Adrenal gland (tissue), 9 donors: ENCODE measurements at regions not wholly inside any gene's neighbourhood (a gene's known extent, or its start where the extent isn't known, plus 50 kb on each side); places are given as distances from the start of the nearest gene placed in this dataset.
A peak's percentile ranks its signal among the peaks of the same experiment; 100 is the strongest.
"Not testable (repeated sequence)": the region's sequence is repeated elsewhere in the genome, so short reads cannot be mapped to it uniquely, and the experiment has no call there.

Experiments used
- DNase-seq, 7 donors: peaks; one replicate each; pipeline ENCODE4 v3.0.0-alpha.2; 2019 to 2020
- H3K27ac ChIP-seq, 5 donors: fragments of 200-600 bp; sonication (generic) in 4 of 5; 1 replicate in 3 of 5; 2 replicates in 2 of 5; pipeline versions ENCODE4 v1.5.1 to v1.8.0; 2016 to 2020; ENCODE audit warnings: mild to moderate bottlenecking in 1 of 5
- H3K27me3 ChIP-seq: fragments of 200-600 bp; 2 replicates; pipeline ENCODE4 v1.8.0; 2021
- H3K36me3 ChIP-seq, 2 donors: fragments of 200-600 bp; replicated peaks in 1 of 2; 1 replicate in 1 of 2; 2 replicates in 1 of 2; pipeline versions ENCODE4 v1.5.1 to v1.8.0; 2018 to 2022
- H3K4me1 ChIP-seq, 2 donors: fragments of 200-600 bp; replicated peaks in 1 of 2; 1 replicate in 1 of 2; 2 replicates in 1 of 2; pipeline versions ENCODE4 v1.5.1 to v1.8.0; 2018 to 2021
- H3K4me3 ChIP-seq, 4 donors: fragments of 200-600 bp; sonication (generic) in 3 of 4; one replicate each; pipeline ENCODE4 v1.5.1; 2016 to 2018
- H3K9me3 ChIP-seq, 3 donors: fragments of 200-600 bp; sonication (generic) in 1 of 3; replicated peaks in 1 of 3; 1 replicate in 2 of 3; 2 replicates in 1 of 3; pipeline versions ENCODE4 v1.5.1 to v1.8.0; 2016 to 2021
- CTCF ChIP-seq, 6 experiments: fragments of 450-650 bp in 4 of 6; fragments of 200-600 bp in 2 of 6; sonication (generic) in 1 of 6; IDR thresholded peaks; 1 replicate in 5 of 6; 2 replicates in 1 of 6; pipeline versions ENCODE4 v1.5.1 to v1.8.0; 2016 to 2021; ENCODE audit warnings: antibody characterized with exemption in 6 of 6, mild to moderate bottlenecking in 2 of 6, moderate library complexity in 1 of 6
- POLR2A ChIP-seq, 2 donors: fragments of 450-650 bp; IDR thresholded peaks; one replicate each; pipeline ENCODE4 v1.6.1; 2017; ENCODE audit warnings: antibody characterized with exemption in 2 of 2, mild to moderate bottlenecking in 2 of 2, moderate library complexity in 1 of 2
- WGBS, 4 donors: extraction: QIAGEN DNeasy Blood & Tissue Kit in 2 of 4; methylation state at CpG; one replicate each; pipeline versions ENCODE4 v1.1.5 to v1.1.7; 2013 to 2017; 5-methylcytosine and 5-hydroxymethylcytosine counted together
- intact Hi-C, 2 donors: fragments of 100-400 bp; cut with DNase I; formaldehyde crosslinking; loops; one replicate each; pipeline versions ENCODE4 v1.14.1 to v1.15.0; 2022 to 2023
- donor health status: healthy with polysubstance abuse.
- donor health status: Bipolar disorder and iron deficiency.
- donor health status: DM: yes; HTN: yes; CAD: no.
- donor health status: DM: no; HTN: no; CAD: no.
- donor health status: DM: no; HTN: no; CAD: no.

DNA sequence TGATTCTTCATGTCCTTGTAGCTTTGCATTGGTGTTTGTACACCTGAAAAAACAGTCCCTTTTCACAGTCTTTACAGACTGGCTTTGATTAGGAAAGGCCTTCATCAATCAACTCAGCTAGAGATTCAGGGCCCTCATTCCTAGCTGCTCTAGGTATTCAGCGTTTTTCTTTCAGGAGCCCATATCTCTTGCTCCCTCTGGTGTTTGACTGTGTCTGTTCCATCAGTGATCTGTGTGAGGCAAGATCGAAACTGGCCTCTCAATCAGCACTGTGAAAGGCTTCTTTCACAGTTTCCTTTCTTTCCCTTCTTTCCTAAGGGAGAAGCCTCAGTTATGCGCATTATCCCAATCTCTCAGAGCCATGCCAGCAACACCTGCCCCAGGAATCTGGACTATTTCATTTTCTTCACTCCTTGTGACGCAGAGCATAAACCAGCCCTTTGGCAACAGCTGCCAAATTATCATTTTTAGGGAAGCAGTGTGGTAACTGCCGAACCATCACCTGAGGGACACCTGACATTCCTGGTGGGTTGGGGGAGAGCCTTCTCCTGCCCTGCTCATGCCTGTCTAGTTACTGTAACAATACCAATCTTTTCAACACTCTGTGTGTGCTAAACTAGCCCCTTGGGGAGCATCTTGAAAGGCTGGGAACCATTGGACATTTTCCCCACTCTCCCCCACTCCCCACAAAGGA, 75.7 kb upstream of the CCDC71L start:
- Histone ChIP-seq H3K36me3 (no peaks in the 10 kb centered on the region), H3K27me3 (no peaks in the 10 kb centered on the region), H3K4me3 (no peak overlapping the region), H3K9me3 (no peaks in the 10 kb centered on the region), H3K27ac (no peak overlapping the region), H3K4me1 (peaks cover 0 to 3% of the 10 kb centered on the region in 2 donors)
- WGBS, 4 donors = 45 to 53% (median 48%) methylated on average over 5 of the region's 5 CpGs
- peak in 5 of 7 donors; percentile 21 to 56 (median 50) for DNase-seq
- peak; percentile 39 to 68 (median 58) for TF ChIP-seq CTCF (IDR thresholded peaks at IDR 0.05)
- TF ChIP-seq POLR2A (IDR thresholded peaks at IDR 0.05) = no peak
- intact Hi-C loops = loop anchor here (10.0 kb wide), 1 partner anchor 72 kb away; the partner anchor contains the start of gene CCDC71L (in 2 of the 2)

GRCh38 chr7:106737202-106737562, 76.2 kb upstream of the CCDC71L start:
- DNase-seq = no peak
- H3K4me1 ChIP-seq = no peaks in the 10 kb centered on the region
- no peak for TF ChIP-seq POLR2A (IDR thresholded peaks at IDR 0.05)
- peak in 1 of 6 experiments; percentile 21 for TF ChIP-seq CTCF (IDR thresholded peaks at IDR 0.05)
- 68 to 80% (median 69%) methylated on average over 1 of the region's 1 CpG for WGBS, 4 donors
- intact Hi-C loops = loop anchor here (10.0 kb wide), 1 partner anchor 72 kb away; the partner anchor contains the start of gene CCDC71L (in 2 of the 2)
- H3K36me3 ChIP-seq = no peaks in the 10 kb centered on the region
- H3K27ac ChIP-seq = no peak overlapping the region
- no peak overlapping the region for H3K4me3 ChIP-seq
- no peaks in the 10 kb centered on the region for H3K9me3 ChIP-seq
- H3K27me3 ChIP-seq = no peaks in the 10 kb centered on the region

DNA sequence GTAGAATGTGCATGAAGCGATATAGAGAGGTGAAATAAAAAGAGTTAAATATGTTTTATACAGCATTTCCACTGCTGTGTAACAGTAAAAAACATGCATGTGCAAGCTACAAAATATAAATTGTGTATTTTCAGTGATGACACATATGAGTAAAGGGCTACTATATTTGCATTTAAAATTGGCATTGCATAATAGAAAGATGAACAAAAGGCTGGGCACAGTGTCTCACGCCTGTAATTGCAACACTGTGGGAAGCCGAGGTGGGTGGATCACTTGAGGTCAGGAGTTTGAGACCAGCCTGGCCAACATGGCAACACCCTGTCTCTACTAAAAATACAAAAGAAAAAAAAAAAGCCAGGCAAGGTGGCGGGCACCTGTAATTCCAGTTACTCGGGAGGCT, 79.8 kb upstream of the CCDC71L start:
- 85 to 89% (median 88%) methylated on average over 5 of the region's 5 CpGs for WGBS, 4 donors
- Histone ChIP-seq H3K27me3 (no peaks in the 10 kb centered on the region), H3K9me3 (no peaks in the 10 kb centered on the region), H3K4me3 (no peak overlapping the region), H3K36me3 (no peaks in the 10 kb centered on the region), H3K4me1 (no peaks in the 10 kb centered on the region), H3K27ac (no peak overlapping the region)
- TF ChIP-seq POLR2A (IDR thresholded peaks at IDR 0.05) (no peak), CTCF (IDR thresholded peaks at IDR 0.05) (no peak)
- DNase-seq = no peak
- intact Hi-C loops = no loop called here

DNA sequence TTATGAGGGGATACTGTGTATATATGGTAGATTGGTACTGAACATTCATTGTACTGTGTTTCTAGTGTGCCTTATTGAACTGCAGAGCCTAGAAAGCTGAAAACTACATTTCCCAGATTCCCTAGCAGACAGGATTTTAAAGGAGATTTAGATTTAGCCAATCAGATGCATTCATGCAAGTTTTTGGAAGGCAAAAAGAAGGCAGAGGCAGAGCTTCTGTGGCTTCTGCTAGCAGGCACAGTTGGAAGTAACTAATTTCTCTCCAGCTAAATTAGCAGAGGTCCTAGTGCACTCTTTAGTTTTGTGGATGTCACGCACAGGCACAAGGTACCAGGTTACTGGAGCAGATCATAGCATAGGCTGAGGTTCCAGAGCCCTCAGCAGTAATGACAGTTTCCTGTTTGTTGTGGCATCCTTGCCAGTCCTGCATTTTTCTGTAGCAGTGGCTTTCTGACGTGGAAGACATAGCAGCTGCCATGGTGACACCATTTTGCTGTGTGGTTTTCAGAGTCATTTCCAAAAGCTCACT, 83.7 kb upstream of the CCDC71L start:
- H3K4me1 ChIP-seq = peaks cover 0 to 8% of the 10 kb centered on the region in 2 donors
- no peaks in the 10 kb centered on the region for H3K36me3 ChIP-seq
- 71 to 86% (median 83%) methylated on average over 2 of the region's 2 CpGs for WGBS, 4 donors
- intact Hi-C loops = no loop called here
- no peak for DNase-seq
- H3K9me3 ChIP-seq = no peaks in the 10 kb centered on the region
- no peak overlapping the region for H3K27ac ChIP-seq
- no peak overlapping the region for H3K4me3 ChIP-seq
- TF ChIP-seq POLR2A (IDR thresholded peaks at IDR 0.05) = no peak
- TF ChIP-seq CTCF (IDR thresholded peaks at IDR 0.05) = no peak
- no peaks in the 10 kb centered on the region for H3K27me3 ChIP-seq

- H3K4me1 ChIP-seq, intact Hi-C loops, DNase-seq, H3K4me3 ChIP-seq, H3K9me3 ChIP-seq, H3K36me3 ChIP-seq, H3K27me3 ChIP-seq: not testable (repeated sequence)
- 77 to 82% (median 80%) methylated on average over 2 of the region's 2 CpGs for WGBS, 4 donors
- H3K27ac ChIP-seq = peak overlapping the region in 2 of 5 donors; percentile 2 to 15
Measured at GRCh38 chr7:106747301-106747700, 86.3 kb upstream of the CCDC71L start.
